ENCODE measurements at regions not wholly inside any gene's neighbourhood (a gene's known extent, or its start where the extent isn't known, plus 50 kb on each side); places are given as distances from the start of the nearest gene placed in this dataset.

- TF ChIP-seq CTCF (IDR thresholded peaks at IDR 0.05) (no peak), POLR2A (IDR thresholded peaks at IDR 0.05) (no peak)
These were observed 329.7 kb upstream of the ATP2B1 start for GRCh38 chr12:90038289-90038688.
